ENCODE measurements at regions not wholly inside any gene's neighbourhood (a gene's known extent, or its start where the extent isn't known, plus 50 kb on each side); places are given as distances from the start of the nearest gene placed in this dataset.

DNA sequence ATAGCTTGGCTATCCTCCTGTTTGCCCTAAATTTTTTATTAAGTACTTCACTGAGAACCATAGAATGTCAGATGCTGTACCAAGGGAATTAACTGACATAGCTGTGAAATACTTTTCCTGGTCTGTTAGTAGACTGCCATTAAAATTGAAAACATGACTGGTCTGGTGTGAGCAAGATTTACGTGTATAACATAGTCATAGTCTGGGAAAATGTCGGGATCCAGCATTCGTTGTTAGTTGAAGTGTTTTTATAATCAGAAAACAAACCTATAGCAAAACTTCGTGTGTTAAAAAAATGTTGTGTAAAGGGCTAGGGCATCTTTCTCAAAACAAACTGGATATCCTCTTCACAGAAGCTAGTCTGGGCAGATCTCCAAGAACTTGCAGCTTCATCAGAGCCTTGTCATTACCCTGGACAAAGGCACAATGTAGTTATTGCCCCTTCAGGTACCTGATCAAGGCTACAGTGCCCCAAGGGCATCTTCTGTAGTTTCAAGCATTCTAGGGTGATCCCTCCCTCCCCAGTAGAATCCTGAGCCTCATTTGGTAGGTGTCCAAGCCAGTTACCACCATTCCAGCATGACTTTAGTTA, 454.2 kb upstream of the SGCD start:
- H3K9me1 ChIP-seq (ENCODE audit: insufficient read depth, low read length): no peaks in the 10 kb centered on the region
- dilution Hi-C loops (cut with HindIII; ENCODE audit: low sequenced_read_pairs, unreplicated experiment): no loop called here
- intact Hi-C loops (cut with micrococcal nuclease): no loop called here
- H2BK5ac ChIP-seq (ENCODE audit: low read depth, low read length, poor library complexity, severe bottlenecking): no peak overlapping the region
- ATAC-seq (ENCODE audit: low read depth): no peak
- H3K4me2 ChIP-seq (ENCODE audit: low read depth, low read length): no peak overlapping the region
- no peak overlapping the region for H3K18ac ChIP-seq (ENCODE audit: low read depth, low read length)
- H2BK15ac ChIP-seq (ENCODE audit: low read depth, low read length): no peak overlapping the region
- H3K56ac ChIP-seq (ENCODE audit: extremely low read depth, insufficient read depth, low read length): no peak overlapping the region
- H2AFZ ChIP-seq (replicated peaks; ENCODE audit: low read length, poor library complexity): no peak overlapping the region
- H3K23ac ChIP-seq (ENCODE audit: low read depth, low read length): no peak overlapping the region
- ChIA-PET CTCF (interaction anchor here (1.0 to 1.4 kb wide), 2 partner anchors 15 to 18 kb away, joined by 3 read pairs; no protein-coding TSS in a partner anchor), POLR2A (ENCODE audit: unreplicated experiment) (no interaction called here)
- no peaks in the 10 kb centered on the region for H3K27me3 ChIP-seq (ENCODE audit: control insufficient read depth, insufficient read depth, low read length)
- no peaks in the 10 kb centered on the region for H4K20me1 ChIP-seq (ENCODE audit: insufficient read depth, low read length)
- BruUV-seq (replicated peaks): no TSS peak
- no peaks in the 10 kb centered on the region for H3K9me3 ChIP-seq (ENCODE audit: control insufficient read depth, insufficient read depth, low read length)
- H3K79me1 ChIP-seq (ENCODE audit: low read depth in 1 of 2, low read length in 2 of 2): no peaks in the 10 kb centered on the region
- H4K5ac ChIP-seq (ENCODE audit: low read depth, low read length): no peak overlapping the region
- no peaks in the 10 kb centered on the region for H3K36me3 ChIP-seq (ENCODE audit: control insufficient read depth, insufficient read depth, low read length)
- no peak overlapping the region for H2BK120ac ChIP-seq (ENCODE audit: low read depth, low read length)
- H2BK20ac ChIP-seq (ENCODE audit: low read depth, low read length): no peak overlapping the region
- in situ Hi-C loops (cut with MboI; ENCODE audit: low sequenced_read_pairs): no loop called here
- H3K14ac ChIP-seq (replicated peaks; ENCODE audit: low read depth, low read length): no peak overlapping the region
- H3K4ac ChIP-seq (ENCODE audit: low read depth, low read length): no peak overlapping the region
- H3K9ac ChIP-seq (ENCODE audit: low read depth, low read length): no peak overlapping the region
- H3K4me1 ChIP-seq (ENCODE audit: control insufficient read depth, insufficient read depth, low read length): no peaks in the 10 kb centered on the region
- H2AK5ac ChIP-seq (ENCODE audit: low read depth, low read length): no peak overlapping the region
- DNase-seq: peak; percentile 3
- no peak overlapping the region for H2AK9ac ChIP-seq (replicated peaks; ENCODE audit: low read depth, low read length, poor library complexity)
- TF ChIP-seq BHLHE40 (IDR thresholded peaks at IDR 0.05; ENCODE audit: low read depth, low read length) (no peak), CEBPB (IDR thresholded peaks at IDR 0.05; ENCODE audit: low read depth, low read length) (no peak), RAD21 (IDR thresholded peaks at IDR 0.05; ENCODE audit: low read length) (no peak), MAZ (IDR thresholded peaks at IDR 0.05; ENCODE audit: borderline replicate concordance, low read depth, low read length) (no peak)
- TF ChIP-seq, protein P1, sequence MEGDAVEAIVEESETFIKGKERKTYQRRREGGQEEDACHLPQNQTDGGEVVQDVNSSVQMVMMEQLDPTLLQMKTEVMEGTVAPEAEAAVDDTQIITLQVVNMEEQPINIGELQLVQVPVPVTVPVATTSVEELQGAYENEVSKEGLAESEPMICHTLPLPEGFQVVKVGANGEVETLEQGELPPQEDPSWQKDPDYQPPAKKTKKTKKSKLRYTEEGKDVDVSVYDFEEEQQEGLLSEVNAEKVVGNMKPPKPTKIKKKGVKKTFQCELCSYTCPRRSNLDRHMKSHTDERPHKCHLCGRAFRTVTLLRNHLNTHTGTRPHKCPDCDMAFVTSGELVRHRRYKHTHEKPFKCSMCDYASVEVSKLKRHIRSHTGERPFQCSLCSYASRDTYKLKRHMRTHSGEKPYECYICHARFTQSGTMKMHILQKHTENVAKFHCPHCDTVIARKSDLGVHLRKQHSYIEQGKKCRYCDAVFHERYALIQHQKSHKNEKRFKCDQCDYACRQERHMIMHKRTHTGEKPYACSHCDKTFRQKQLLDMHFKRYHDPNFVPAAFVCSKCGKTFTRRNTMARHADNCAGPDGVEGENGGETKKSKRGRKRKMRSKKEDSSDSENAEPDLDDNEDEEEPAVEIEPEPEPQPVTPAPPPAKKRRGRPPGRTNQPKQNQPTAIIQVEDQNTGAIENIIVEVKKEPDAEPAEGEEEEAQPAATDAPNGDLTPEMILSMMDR (conservative IDR thresholded peaks at IDR 0.05; ENCODE audit: low read depth, low read length): no peak
- TF ChIP-seq, protein P2, sequence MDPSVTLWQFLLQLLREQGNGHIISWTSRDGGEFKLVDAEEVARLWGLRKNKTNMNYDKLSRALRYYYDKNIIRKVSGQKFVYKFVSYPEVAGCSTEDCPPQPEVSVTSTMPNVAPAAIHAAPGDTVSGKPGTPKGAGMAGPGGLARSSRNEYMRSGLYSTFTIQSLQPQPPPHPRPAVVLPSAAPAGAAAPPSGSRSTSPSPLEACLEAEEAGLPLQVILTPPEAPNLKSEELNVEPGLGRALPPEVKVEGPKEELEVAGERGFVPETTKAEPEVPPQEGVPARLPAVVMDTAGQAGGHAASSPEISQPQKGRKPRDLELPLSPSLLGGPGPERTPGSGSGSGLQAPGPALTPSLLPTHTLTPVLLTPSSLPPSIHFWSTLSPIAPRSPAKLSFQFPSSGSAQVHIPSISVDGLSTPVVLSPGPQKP (IDR thresholded peaks at IDR 0.05; ENCODE audit: borderline replicate concordance, low read depth, low read length): no peak
- no peak overlapping the region for H4K91ac ChIP-seq (ENCODE audit: insufficient read depth, low read depth, low read length)
- WGBS, 2 experiments (ENCODE audit: extremely low coverage in 2 of 2, insufficient read length in 1 of 2): no CpG with 5 or more reads among the region's 4 CpGs
- H3K27ac ChIP-seq (ENCODE audit: insufficient read depth, low read length): no peak overlapping the region
- no peak overlapping the region for H3K4me3 ChIP-seq (ENCODE audit: insufficient read depth, low read depth, low read length)
- no peak overlapping the region for H4K8ac ChIP-seq (ENCODE audit: low read depth in 2 of 2, low read length in 2 of 2)
